Caco-2 (cell line): ENCODE measurements at regions not wholly inside any gene's neighbourhood (a gene's known extent, or its start where the extent isn't known, plus 50 kb on each side); places are given as distances from the start of the nearest gene placed in this dataset.

Experiments used
- BruUV-seq: library from RNA; stranded (reverse); fragments of 400-500 nt; replicated peaks from 2 replicates; lab custom pipeline; 2021; lab: Mats Ljungman, UMichigan
- CTCF ChIA-PET: fragments of 300-600 bp; sonication (Branson Sonifier 250); formaldehyde crosslinking; loops from one replicate; lab custom pipeline; 2022; ENCODE audit warnings: antibody characterized with exemption; lab: Charles Lee
- POLR2A ChIA-PET: fragments of 300-600 bp; sonication (Branson Sonifier 250); formaldehyde crosslinking; loops from one replicate; lab custom pipeline; 2022; ENCODE audit warnings: antibody characterized with exemption; lab: Charles Lee
- DNase-seq, 2 experiments: peaks; one replicate each; pipeline versions ENCODE4 v3.0.0 to v3.0.0-alpha.2; 2020 to 2022
- H3K27me3 ChIP-seq: replicated peaks from 2 replicates; pipeline ENCODE4 v1.6.0; 2011; ENCODE audit warnings: low read length; ENCODE audit not compliant: control insufficient read depth, insufficient read depth
- H3K36me3 ChIP-seq: 2 replicates; pipeline ENCODE4 v1.5.1; 2011; ENCODE audit warnings: low read length; ENCODE audit not compliant: control insufficient read depth, insufficient read depth
- H3K4me1 ChIP-seq: fragments of 250-450 bp; sonication (Bioruptor Pico); 2 replicates; pipeline ENCODE4 v1.5.1; 2020; ENCODE audit warnings: mild to moderate bottlenecking
- H3K4me3 ChIP-seq: 2 replicates; pipeline ENCODE4 v1.5.1; 2011; ENCODE audit warnings: low read depth, mild to moderate bottlenecking, control low read depth, low read length
- H3K9me3 ChIP-seq: fragments of 250-450 bp; sonication (Bioruptor Pico); 2 replicates; pipeline ENCODE4 v1.5.1; 2020; ENCODE audit warnings: mild to moderate bottlenecking, moderate library complexity
- H3K27ac Mint-ChIP-seq: one replicate; pipeline ENCODE4 v1.8.0; 2022; ENCODE audit warnings: mixed read lengths; ENCODE audit not compliant: unreplicated experiment
- H3K27me3 Mint-ChIP-seq: one replicate; pipeline ENCODE4 v1.8.0; 2022; ENCODE audit warnings: mixed read lengths; ENCODE audit not compliant: insufficient read depth, unreplicated experiment
- H3K36me3 Mint-ChIP-seq: one replicate; pipeline ENCODE4 v1.8.0; 2022; ENCODE audit warnings: mild to moderate bottlenecking, mixed read lengths; ENCODE audit not compliant: insufficient read depth, unreplicated experiment
- H3K4me1 Mint-ChIP-seq: one replicate; pipeline ENCODE4 v1.8.0; 2022; ENCODE audit warnings: low read depth, mixed read lengths; ENCODE audit not compliant: unreplicated experiment
- H3K4me3 Mint-ChIP-seq: one replicate; pipeline ENCODE4 v1.8.0; 2022; ENCODE audit warnings: mild to moderate bottlenecking, moderate library complexity, mixed read lengths; ENCODE audit not compliant: unreplicated experiment
- H3K9me3 Mint-ChIP-seq: one replicate; pipeline ENCODE4 v1.8.0; 2022; ENCODE audit warnings: mixed read lengths; ENCODE audit not compliant: unreplicated experiment
- intact Hi-C: fragments of 100-400 bp; cut with micrococcal nuclease; formaldehyde crosslinking; loops from one replicate; pipeline ENCODE4 v1.10.0; 2022; ENCODE audit not compliant: unreplicated experiment
- TF ChIP-seq, protein P1 (sequence below), 2 experiments: fragments of 200-600 bp in 1 of 2; IDR thresholded peaks; 1 replicate in 1 of 2; 2 replicates in 1 of 2; pipeline versions ENCODE4 v1.5.1 to v1.8.0; 2011 to 2022; ENCODE audit warnings: antibody characterized with exemption in 1 of 2, control low read depth in 1 of 2, inconsistent platforms in 1 of 2, low read depth in 1 of 2, low read length in 1 of 2, mild to moderate bottlenecking in 1 of 2, moderate library complexity in 1 of 2; ENCODE audit not compliant: insufficient read depth in 1 of 2, severe bottlenecking in 1 of 2, unreplicated experiment in 1 of 2

GRCh38 chr9:115672477-115673316 lies 480.9 kb upstream of the PAPPA start:
- DNase-seq, result no peak
- no peak overlapping the region for H3K4me3 ChIP-seq
- no peaks in the 10 kb centered on the region for H3K27me3 ChIP-seq
- peaks cover 4% of the 10 kb centered on the region; the same call in 1 of the 2 replicates for H3K9me3 ChIP-seq
- Mint-ChIP-seq H3K27ac (peak overlapping the region; percentile 86), H3K27me3 (no peaks in the 10 kb centered on the region), H3K9me3 (peaks cover 28% of the 10 kb centered on the region), H3K4me3 (no peak overlapping the region), H3K36me3 (no peaks in the 10 kb centered on the region), H3K4me1 (no peaks in the 10 kb centered on the region)
- H3K36me3 ChIP-seq, result no peaks in the 10 kb centered on the region
- no peaks in the 10 kb centered on the region for H3K4me1 ChIP-seq
- intact Hi-C loops, result no loop called here
- TF ChIP-seq, protein P1, sequence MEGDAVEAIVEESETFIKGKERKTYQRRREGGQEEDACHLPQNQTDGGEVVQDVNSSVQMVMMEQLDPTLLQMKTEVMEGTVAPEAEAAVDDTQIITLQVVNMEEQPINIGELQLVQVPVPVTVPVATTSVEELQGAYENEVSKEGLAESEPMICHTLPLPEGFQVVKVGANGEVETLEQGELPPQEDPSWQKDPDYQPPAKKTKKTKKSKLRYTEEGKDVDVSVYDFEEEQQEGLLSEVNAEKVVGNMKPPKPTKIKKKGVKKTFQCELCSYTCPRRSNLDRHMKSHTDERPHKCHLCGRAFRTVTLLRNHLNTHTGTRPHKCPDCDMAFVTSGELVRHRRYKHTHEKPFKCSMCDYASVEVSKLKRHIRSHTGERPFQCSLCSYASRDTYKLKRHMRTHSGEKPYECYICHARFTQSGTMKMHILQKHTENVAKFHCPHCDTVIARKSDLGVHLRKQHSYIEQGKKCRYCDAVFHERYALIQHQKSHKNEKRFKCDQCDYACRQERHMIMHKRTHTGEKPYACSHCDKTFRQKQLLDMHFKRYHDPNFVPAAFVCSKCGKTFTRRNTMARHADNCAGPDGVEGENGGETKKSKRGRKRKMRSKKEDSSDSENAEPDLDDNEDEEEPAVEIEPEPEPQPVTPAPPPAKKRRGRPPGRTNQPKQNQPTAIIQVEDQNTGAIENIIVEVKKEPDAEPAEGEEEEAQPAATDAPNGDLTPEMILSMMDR (IDR thresholded peaks at IDR 0.05; ENCODE audit: insufficient read depth in 1 of 2, low read depth in 1 of 2, low read length in 1 of 2, severe bottlenecking in 1 of 2, unreplicated experiment in 1 of 2), result no peak
- CTCF ChIA-PET, result no interaction called here
- POLR2A ChIA-PET, result no interaction called here
- no TSS peak for BruUV-seq

DNA sequence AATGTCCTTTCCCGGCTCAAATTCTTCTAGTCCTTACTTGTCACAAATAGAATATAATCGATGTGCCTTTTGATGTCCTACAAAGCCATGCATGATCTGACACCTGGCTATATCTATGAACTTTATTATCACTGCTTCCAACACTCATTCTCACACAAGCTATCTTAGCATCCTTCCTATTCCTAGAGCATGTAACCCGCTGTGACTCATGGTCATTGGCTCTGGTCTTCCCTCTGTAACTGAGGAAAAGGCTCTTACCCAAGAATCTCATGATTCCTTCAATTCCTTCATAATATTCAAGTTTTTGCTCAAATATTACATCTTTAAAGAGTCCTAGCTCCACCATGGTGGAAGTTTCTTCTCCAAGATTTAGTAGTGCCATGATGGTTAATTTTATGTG lies 480.0 kb upstream of the PAPPA start:
- H3K27me3 Mint-ChIP-seq, result no peaks in the 10 kb centered on the region
- no peaks in the 10 kb centered on the region for H3K4me1 Mint-ChIP-seq
- no peak overlapping the region for H3K27ac Mint-ChIP-seq
- H3K9me3 Mint-ChIP-seq, result peaks cover 28% of the 10 kb centered on the region
- Histone ChIP-seq H3K4me1 (no peaks in the 10 kb centered on the region), H3K27me3 (no peaks in the 10 kb centered on the region), H3K36me3 (no peaks in the 10 kb centered on the region), H3K4me3 (no peak overlapping the region), H3K9me3 (peaks cover 4% of the 10 kb centered on the region; the same call in 1 of the 2 replicates)
- BruUV-seq, result no TSS peak
- intact Hi-C loops, result no loop called here
- ChIA-PET POLR2A (no interaction called here), CTCF (no interaction called here)
- TF ChIP-seq, protein P1 (IDR thresholded peaks at IDR 0.05; ENCODE audit: insufficient read depth in 1 of 2, low read depth in 1 of 2, low read length in 1 of 2, severe bottlenecking in 1 of 2, unreplicated experiment in 1 of 2), result no peak
- DNase-seq, result no peak
- H3K4me3 Mint-ChIP-seq, result no peak overlapping the region
- H3K36me3 Mint-ChIP-seq, result no peaks in the 10 kb centered on the region

DNA sequence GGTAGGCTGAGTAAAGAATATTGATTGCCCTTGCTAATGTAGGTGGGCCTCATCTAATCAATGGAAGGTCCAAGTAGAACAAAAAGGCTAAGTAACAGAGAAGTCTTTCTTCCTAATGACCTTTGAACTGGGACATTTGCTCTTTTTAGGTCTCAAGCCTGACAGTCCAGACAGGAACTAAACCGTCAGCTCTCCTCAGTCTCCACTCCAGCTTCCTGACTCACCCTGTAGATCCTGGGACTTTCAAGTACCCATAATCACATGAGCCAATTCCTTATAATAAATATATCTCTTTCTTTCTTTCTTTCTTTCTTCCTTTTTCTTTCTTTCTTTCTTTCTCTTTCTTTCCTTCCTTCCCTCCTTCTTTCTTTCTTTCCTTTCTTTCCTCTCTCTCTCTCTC lies 479.5 kb upstream of the PAPPA start:
- H3K4me3 Mint-ChIP-seq, result no peak overlapping the region
- Histone ChIP-seq H3K4me3 (no peak overlapping the region), H3K4me1 (no peaks in the 10 kb centered on the region), H3K27me3 (no peaks in the 10 kb centered on the region), H3K36me3 (no peaks in the 10 kb centered on the region), H3K9me3 (peaks cover 4% of the 10 kb centered on the region; the same call in 1 of the 2 replicates)
- CTCF ChIA-PET, result no interaction called here
- intact Hi-C loops, result no loop called here
- peaks cover 28% of the 10 kb centered on the region for H3K9me3 Mint-ChIP-seq
- H3K36me3 Mint-ChIP-seq, result no peaks in the 10 kb centered on the region
- H3K4me1 Mint-ChIP-seq, result no peaks in the 10 kb centered on the region
- POLR2A ChIA-PET, result no interaction called here
- H3K27ac Mint-ChIP-seq, result no peak overlapping the region
- BruUV-seq, result no TSS peak
- TF ChIP-seq, protein P1 (IDR thresholded peaks at IDR 0.05; ENCODE audit: insufficient read depth in 1 of 2, low read depth in 1 of 2, low read length in 1 of 2, severe bottlenecking in 1 of 2, unreplicated experiment in 1 of 2), result no peak
- no peaks in the 10 kb centered on the region for H3K27me3 Mint-ChIP-seq
- no peak for DNase-seq
